ENCODE measurements at regions not wholly inside any gene's neighbourhood (a gene's known extent, or its start where the extent isn't known, plus 50 kb on each side); places are given as distances from the start of the nearest gene placed in this dataset.
"Not testable (repeated sequence)": the region's sequence is repeated elsewhere in the genome, so short reads cannot be mapped to it uniquely, and the experiment has no call there.

DNA sequence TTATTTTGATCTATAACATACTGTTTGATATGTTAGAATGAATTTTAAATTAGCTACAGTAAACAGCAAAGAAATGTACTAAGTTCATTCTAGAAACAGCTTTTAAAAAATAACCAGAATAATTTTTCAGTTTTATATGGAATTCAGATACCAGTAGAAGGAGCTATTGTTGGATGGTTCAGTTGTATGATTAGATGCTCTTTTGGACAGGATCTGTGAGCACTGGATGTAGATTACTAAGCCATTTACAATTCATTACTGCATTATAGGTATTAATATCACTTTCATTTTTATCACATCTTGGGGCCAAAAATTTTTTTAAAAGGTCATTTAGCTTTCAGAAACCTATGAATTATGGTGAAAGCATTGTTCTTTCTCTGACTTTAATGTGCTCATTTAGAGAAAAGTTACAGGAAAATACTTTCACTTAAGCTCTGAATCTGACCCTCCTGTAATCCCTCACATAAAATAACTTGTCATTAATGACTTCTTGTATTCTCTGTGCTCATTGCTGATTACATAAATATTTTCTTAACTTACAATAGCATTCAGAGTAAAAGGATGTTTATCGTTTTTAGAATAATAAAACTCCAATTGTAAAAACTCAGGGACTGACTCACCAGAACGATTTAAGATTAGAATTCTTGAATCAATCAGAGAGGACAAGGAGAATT is 750.2 kb downstream of the SLC4A3 start:
- no peak for FAIRE-seq
- Histone ChIP-seq H3K36me3 (ENCODE audit: control insufficient read depth in 2 of 3, insufficient read depth in 3 of 3, low read length in 3 of 3) (no peaks in the 10 kb centered on the region), H3K4me3 (ENCODE audit: low read length in 3 of 3) (no peak overlapping the region), H3K27me3 (ENCODE audit: control insufficient read depth, insufficient read depth, low read length) (no peaks in the 10 kb centered on the region), H3K27ac (ENCODE audit: low read depth in 2 of 2, low read length in 2 of 2) (no peak overlapping the region), H3K9me3 (ENCODE audit: control insufficient read depth in 2 of 3, insufficient read depth in 1 of 3, low read length in 3 of 3) (no peaks in the 10 kb centered on the region), H3K9ac (ENCODE audit: low read length in 3 of 3) (no peak overlapping the region), H3K4me1 (ENCODE audit: control insufficient read depth in 2 of 3, insufficient read depth in 2 of 3, low read depth in 1 of 3, low read length in 3 of 3) (no peaks in the 10 kb centered on the region)
- intact Hi-C loops (cut with DNase I): no loop called here
- TF ChIP-seq, protein P1, sequence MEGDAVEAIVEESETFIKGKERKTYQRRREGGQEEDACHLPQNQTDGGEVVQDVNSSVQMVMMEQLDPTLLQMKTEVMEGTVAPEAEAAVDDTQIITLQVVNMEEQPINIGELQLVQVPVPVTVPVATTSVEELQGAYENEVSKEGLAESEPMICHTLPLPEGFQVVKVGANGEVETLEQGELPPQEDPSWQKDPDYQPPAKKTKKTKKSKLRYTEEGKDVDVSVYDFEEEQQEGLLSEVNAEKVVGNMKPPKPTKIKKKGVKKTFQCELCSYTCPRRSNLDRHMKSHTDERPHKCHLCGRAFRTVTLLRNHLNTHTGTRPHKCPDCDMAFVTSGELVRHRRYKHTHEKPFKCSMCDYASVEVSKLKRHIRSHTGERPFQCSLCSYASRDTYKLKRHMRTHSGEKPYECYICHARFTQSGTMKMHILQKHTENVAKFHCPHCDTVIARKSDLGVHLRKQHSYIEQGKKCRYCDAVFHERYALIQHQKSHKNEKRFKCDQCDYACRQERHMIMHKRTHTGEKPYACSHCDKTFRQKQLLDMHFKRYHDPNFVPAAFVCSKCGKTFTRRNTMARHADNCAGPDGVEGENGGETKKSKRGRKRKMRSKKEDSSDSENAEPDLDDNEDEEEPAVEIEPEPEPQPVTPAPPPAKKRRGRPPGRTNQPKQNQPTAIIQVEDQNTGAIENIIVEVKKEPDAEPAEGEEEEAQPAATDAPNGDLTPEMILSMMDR (IDR thresholded peaks at IDR 0.05; ENCODE audit: borderline replicate concordance, extremely low read depth, insufficient read depth): no peak
- peak in 2 of 5 donors; percentile 33 to 54 for DNase-seq

DNA sequence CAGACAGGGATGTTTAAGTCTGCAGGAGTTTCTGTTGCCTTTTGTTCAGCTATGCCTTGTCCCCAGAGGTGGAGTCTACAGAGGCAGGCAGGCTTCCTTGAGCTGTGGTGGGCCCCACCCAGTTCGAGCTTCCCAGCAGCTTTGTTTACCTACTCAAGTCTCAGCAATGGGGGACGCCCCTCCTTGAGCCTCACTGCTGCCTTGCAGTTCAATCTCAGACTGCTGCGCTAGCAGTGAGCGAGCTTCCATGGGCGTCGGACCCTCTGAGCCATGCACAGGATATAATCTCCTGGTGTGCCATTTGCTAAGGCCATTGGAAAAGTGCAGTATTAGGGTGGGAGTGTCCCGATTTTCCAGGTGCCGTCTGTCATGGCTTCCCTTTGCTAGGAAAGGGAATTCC is 760.3 kb downstream of the SLC4A3 start:
- H3K4me1 ChIP-seq (ENCODE audit: control insufficient read depth in 2 of 3, insufficient read depth in 2 of 3, low read depth in 1 of 3, low read length in 3 of 3); H3K9me3 ChIP-seq (ENCODE audit: control insufficient read depth in 2 of 3, insufficient read depth in 1 of 3, low read length in 3 of 3); H3K27me3 ChIP-seq (ENCODE audit: control insufficient read depth, insufficient read depth, low read length); FAIRE-seq; H3K9ac ChIP-seq (ENCODE audit: low read length in 3 of 3); DNase-seq; intact Hi-C loops (cut with DNase I); H3K4me3 ChIP-seq (ENCODE audit: low read length in 3 of 3); H3K27ac ChIP-seq (ENCODE audit: low read depth in 2 of 2, low read length in 2 of 2); H3K36me3 ChIP-seq (ENCODE audit: control insufficient read depth in 2 of 3, insufficient read depth in 3 of 3, low read length in 3 of 3): not testable (repeated sequence)

DNA sequence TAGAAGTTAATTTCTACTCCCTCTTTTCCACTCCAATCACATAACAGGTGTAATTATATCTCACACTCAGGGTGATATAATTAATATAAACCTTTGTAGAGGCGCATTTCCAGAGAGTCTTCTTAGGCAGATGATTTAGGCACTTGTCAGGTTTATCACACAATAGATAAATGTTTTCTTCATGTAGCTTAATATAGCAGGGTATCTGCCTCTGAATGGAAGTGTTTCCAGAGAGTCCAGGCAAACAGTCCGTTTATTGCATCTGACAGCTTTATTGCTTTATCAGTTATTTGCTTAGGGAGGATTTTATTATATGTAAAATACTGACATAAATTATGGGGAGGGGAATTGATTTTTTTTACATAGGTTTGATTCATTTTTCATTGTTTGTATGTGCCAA is 766.3 kb downstream of the SLC4A3 start:
- H3K27ac ChIP-seq (ENCODE audit: low read depth in 2 of 2, low read length in 2 of 2): no peak overlapping the region
- TF ChIP-seq, protein P1 (IDR thresholded peaks at IDR 0.05; ENCODE audit: borderline replicate concordance, extremely low read depth, insufficient read depth): no peak
- H3K4me3 ChIP-seq (ENCODE audit: low read length in 3 of 3): no peak overlapping the region
- no peak for FAIRE-seq
- no peaks in the 10 kb centered on the region for H3K27me3 ChIP-seq (ENCODE audit: control insufficient read depth, insufficient read depth, low read length)
- H3K9ac ChIP-seq (ENCODE audit: low read length in 3 of 3): no peak overlapping the region
- H3K9me3 ChIP-seq (ENCODE audit: control insufficient read depth in 2 of 3, insufficient read depth in 1 of 3, low read length in 3 of 3): no peaks in the 10 kb centered on the region
- H3K36me3 ChIP-seq (ENCODE audit: control insufficient read depth in 2 of 3, insufficient read depth in 3 of 3, low read length in 3 of 3): no peaks in the 10 kb centered on the region
- DNase-seq: peak in 1 of 5 donors; percentile 10
- intact Hi-C loops (cut with DNase I): no loop called here
- H3K4me1 ChIP-seq (ENCODE audit: control insufficient read depth in 2 of 3, insufficient read depth in 2 of 3, low read depth in 1 of 3, low read length in 3 of 3): no peaks in the 10 kb centered on the region

DNA sequence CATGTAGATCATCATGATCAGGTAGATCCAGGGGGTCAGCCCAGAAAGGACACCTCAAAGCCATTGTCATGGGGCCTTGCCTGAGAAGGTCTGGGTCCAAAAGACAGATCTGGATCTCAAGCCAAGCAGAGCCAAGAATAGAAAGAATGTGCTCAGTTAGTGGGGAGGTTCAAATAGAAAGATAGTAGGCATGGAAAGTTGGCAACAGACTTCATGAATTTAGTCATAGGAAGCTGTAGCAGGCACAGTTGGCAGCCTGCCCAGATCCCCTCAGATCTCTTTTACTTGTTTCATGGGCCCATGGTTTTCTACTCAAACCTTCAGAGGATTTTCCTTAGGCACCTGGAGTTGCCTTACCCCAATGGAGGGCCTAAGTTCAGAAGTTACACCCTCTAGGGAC is 767.0 kb downstream of the SLC4A3 start:
- TF ChIP-seq, protein P1 (IDR thresholded peaks at IDR 0.05; ENCODE audit: borderline replicate concordance, extremely low read depth, insufficient read depth): no peak
- Histone ChIP-seq H3K4me1 (ENCODE audit: control insufficient read depth in 2 of 3, insufficient read depth in 2 of 3, low read depth in 1 of 3, low read length in 3 of 3) (no peaks in the 10 kb centered on the region), H3K36me3 (ENCODE audit: control insufficient read depth in 2 of 3, insufficient read depth in 3 of 3, low read length in 3 of 3) (no peaks in the 10 kb centered on the region), H3K9ac (ENCODE audit: low read length in 3 of 3) (no peak overlapping the region), H3K9me3 (ENCODE audit: control insufficient read depth in 2 of 3, insufficient read depth in 1 of 3, low read length in 3 of 3) (no peaks in the 10 kb centered on the region), H3K27me3 (ENCODE audit: control insufficient read depth, insufficient read depth, low read length) (no peaks in the 10 kb centered on the region), H3K27ac (ENCODE audit: low read depth in 2 of 2, low read length in 2 of 2) (no peak overlapping the region), H3K4me3 (ENCODE audit: low read length in 3 of 3) (no peak overlapping the region)
- DNase-seq (peak in 1 of 5 donors; percentile 36), FAIRE-seq (no peak)
- intact Hi-C loops (cut with DNase I): no loop called here

Data from kidney (tissue), 13 donors.